ENCODE measurements at regions not wholly inside any gene's neighbourhood (a gene's known extent, or its start where the extent isn't known, plus 50 kb on each side); places are given as distances from the start of the nearest gene placed in this dataset.

DNA sequence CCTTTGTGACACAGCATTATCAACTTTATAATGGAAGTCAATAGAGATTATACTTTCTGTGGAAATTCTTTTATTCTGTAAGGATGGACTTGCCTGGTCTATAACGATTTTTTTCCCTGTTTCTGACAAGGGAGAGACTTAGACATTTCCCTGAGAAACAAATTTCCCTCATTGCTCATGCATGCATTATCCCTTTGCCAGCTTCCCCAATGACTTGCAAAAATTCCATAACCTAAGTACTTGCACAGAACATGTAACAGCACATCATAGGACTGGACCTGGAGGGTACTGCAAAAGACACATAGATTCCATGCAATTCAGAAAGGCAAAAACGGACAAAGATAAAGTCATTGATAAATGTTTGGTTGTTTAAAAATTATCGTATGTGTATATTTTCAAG, 166.7 kb downstream of the FHIP1A start:
- H3K27me3 Mint-ChIP-seq (ENCODE audit: unreplicated experiment): peaks cover 10% of the 10 kb centered on the region
- no peaks in the 10 kb centered on the region for H3K36me3 Mint-ChIP-seq (ENCODE audit: unreplicated experiment)
- TF ChIP-seq, protein P1, sequence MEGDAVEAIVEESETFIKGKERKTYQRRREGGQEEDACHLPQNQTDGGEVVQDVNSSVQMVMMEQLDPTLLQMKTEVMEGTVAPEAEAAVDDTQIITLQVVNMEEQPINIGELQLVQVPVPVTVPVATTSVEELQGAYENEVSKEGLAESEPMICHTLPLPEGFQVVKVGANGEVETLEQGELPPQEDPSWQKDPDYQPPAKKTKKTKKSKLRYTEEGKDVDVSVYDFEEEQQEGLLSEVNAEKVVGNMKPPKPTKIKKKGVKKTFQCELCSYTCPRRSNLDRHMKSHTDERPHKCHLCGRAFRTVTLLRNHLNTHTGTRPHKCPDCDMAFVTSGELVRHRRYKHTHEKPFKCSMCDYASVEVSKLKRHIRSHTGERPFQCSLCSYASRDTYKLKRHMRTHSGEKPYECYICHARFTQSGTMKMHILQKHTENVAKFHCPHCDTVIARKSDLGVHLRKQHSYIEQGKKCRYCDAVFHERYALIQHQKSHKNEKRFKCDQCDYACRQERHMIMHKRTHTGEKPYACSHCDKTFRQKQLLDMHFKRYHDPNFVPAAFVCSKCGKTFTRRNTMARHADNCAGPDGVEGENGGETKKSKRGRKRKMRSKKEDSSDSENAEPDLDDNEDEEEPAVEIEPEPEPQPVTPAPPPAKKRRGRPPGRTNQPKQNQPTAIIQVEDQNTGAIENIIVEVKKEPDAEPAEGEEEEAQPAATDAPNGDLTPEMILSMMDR (IDR thresholded peaks at IDR 0.05): no peak

GRCh38 chr4:151576627-151577026, 167.7 kb downstream of the FHIP1A start:
- TF ChIP-seq, protein P1 (IDR thresholded peaks at IDR 0.05): no peak
- H3K36me3 Mint-ChIP-seq (ENCODE audit: unreplicated experiment): no peaks in the 10 kb centered on the region
- no peaks in the 10 kb centered on the region for H3K4me1 Mint-ChIP-seq (ENCODE audit: unreplicated experiment)
- H3K9me3 Mint-ChIP-seq (ENCODE audit: unreplicated experiment): no peaks in the 10 kb centered on the region
- H3K27ac Mint-ChIP-seq (ENCODE audit: unreplicated experiment): no peak overlapping the region
- H3K4me3 Mint-ChIP-seq (ENCODE audit: unreplicated experiment): no peak overlapping the region
- DNase-seq (ENCODE audit: extremely low spot score, unreplicated experiment): no peak
- peaks cover 13% of the 10 kb centered on the region for H3K27me3 Mint-ChIP-seq (ENCODE audit: unreplicated experiment)

More for the DNA sequence above, 166.7 kb downstream of the FHIP1A start:
- Mint-ChIP-seq H3K4me3 (ENCODE audit: unreplicated experiment) (no peak overlapping the region), H3K9me3 (ENCODE audit: unreplicated experiment) (no peaks in the 10 kb centered on the region), H3K27ac (ENCODE audit: unreplicated experiment) (no peak overlapping the region), H3K4me1 (ENCODE audit: unreplicated experiment) (no peaks in the 10 kb centered on the region)
- DNase-seq (ENCODE audit: extremely low spot score, unreplicated experiment): no peak

- no peaks in the 10 kb centered on the region for H3K36me3 Mint-ChIP-seq (ENCODE audit: unreplicated experiment)
- H3K9me3 Mint-ChIP-seq (ENCODE audit: unreplicated experiment): no peaks in the 10 kb centered on the region
- H3K27ac Mint-ChIP-seq (ENCODE audit: unreplicated experiment): no peak overlapping the region
- H3K27me3 Mint-ChIP-seq (ENCODE audit: unreplicated experiment): peaks cover 46% of the 10 kb centered on the region
- no peak overlapping the region for H3K4me3 Mint-ChIP-seq (ENCODE audit: unreplicated experiment)
- TF ChIP-seq, protein P1 (IDR thresholded peaks at IDR 0.05): no peak
- H3K4me1 Mint-ChIP-seq (ENCODE audit: unreplicated experiment): no peaks in the 10 kb centered on the region
- DNase-seq (ENCODE audit: extremely low spot score, unreplicated experiment): no peak
Measured at GRCh38 chr4:151581570-151581969, 172.6 kb downstream of the FHIP1A start.

DNA sequence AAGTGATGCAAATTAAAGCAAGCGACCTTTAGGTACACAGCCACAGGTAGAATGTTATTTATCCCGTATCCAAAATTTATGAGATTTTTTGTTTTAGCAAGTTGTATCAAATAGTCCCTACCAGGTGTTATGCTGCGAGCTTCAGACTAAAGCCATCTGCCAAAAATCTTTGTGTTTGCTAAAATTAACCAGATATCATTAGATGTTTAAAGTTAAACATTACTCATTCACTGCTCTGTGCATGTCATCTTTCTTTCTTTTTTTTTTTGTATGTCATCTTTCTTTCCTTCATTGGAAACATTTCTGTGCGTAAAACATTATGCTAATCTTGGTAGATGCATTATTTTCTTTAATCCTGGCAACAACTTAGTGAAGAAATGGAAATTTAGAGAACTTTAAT, 173.1 kb downstream of the FHIP1A start:
- TF ChIP-seq, protein P1 (IDR thresholded peaks at IDR 0.05): no peak
- Mint-ChIP-seq H3K27ac (ENCODE audit: unreplicated experiment) (no peak overlapping the region), H3K4me1 (ENCODE audit: unreplicated experiment) (no peaks in the 10 kb centered on the region), H3K4me3 (ENCODE audit: unreplicated experiment) (no peak overlapping the region), H3K9me3 (ENCODE audit: unreplicated experiment) (no peaks in the 10 kb centered on the region), H3K27me3 (ENCODE audit: unreplicated experiment) (peaks cover 45% of the 10 kb centered on the region), H3K36me3 (ENCODE audit: unreplicated experiment) (no peaks in the 10 kb centered on the region)
- no peak for DNase-seq (ENCODE audit: extremely low spot score, unreplicated experiment)

- H3K27me3 Mint-ChIP-seq (ENCODE audit: unreplicated experiment): peaks cover 46% of the 10 kb centered on the region
- no peak overlapping the region for H3K27ac Mint-ChIP-seq (ENCODE audit: unreplicated experiment)
- H3K36me3 Mint-ChIP-seq (ENCODE audit: unreplicated experiment): no peaks in the 10 kb centered on the region
- no peaks in the 10 kb centered on the region for H3K9me3 Mint-ChIP-seq (ENCODE audit: unreplicated experiment)
- H3K4me3 Mint-ChIP-seq (ENCODE audit: unreplicated experiment): no peak overlapping the region
- TF ChIP-seq, protein P1 (IDR thresholded peaks at IDR 0.05): no peak
- DNase-seq (ENCODE audit: extremely low spot score, unreplicated experiment): no peak
- no peaks in the 10 kb centered on the region for H3K4me1 Mint-ChIP-seq (ENCODE audit: unreplicated experiment)
Measured at GRCh38 chr4:151583157-151583914, 174.4 kb downstream of the FHIP1A start.
